GM23338 (cell line): ENCODE measurements at regions not wholly inside any gene's neighbourhood (a gene's known extent, or its start where the extent isn't known, plus 50 kb on each side); places are given as distances from the start of the nearest gene placed in this dataset.

Experiments
- CREB1 ChIP-seq: fragments of 250-450 bp; sonication (Bioruptor Pico); IDR thresholded peaks from 2 replicates; pipeline ENCODE4 v1.5.0; 2020; ENCODE audit warnings: low read depth, mild to moderate bottlenecking, moderate library complexity
- CTCF ChIP-seq, 2 experiments: fragments of 200-600 bp in 1 of 2; sonication (generic) in 1 of 2; conservative IDR thresholded peaks; 2 replicates each; pipeline versions ENCODE4 v1.5.1 to v1.6.1; 2016 to 2017; ENCODE audit warnings: antibody characterized with exemption in 2 of 2, low read depth in 2 of 2, mild to moderate bottlenecking in 2 of 2, moderate library complexity in 1 of 2
- EZH2phosphoT487 ChIP-seq: fragments of 200-600 bp; sonication (generic); IDR thresholded peaks from one replicate; pipeline ENCODE4 v1.8.1; 2018; ENCODE audit warnings: antibody characterized with exemption; ENCODE audit not compliant: unreplicated experiment
- JUNB ChIP-seq: IDR thresholded peaks from one replicate; pipeline ENCODE4 v1.6.1; 2016; ENCODE audit warnings: antibody characterized with exemption; ENCODE audit not compliant: unreplicated experiment
- POLR2AphosphoS5 ChIP-seq: IDR thresholded peaks from 2 replicates; pipeline ENCODE4 v1.6.1; 2016; ENCODE audit warnings: antibody characterized with exemption, low read depth
- ZNF114 ChIP-seq: fragments of 250-450 bp; sonication (Bioruptor Pico); IDR thresholded peaks from 2 replicates; pipeline ENCODE4 v1.5.0; 2020; ENCODE audit warnings: mild to moderate bottlenecking, moderate library complexity

GRCh38 chr4:123869286-123870215 lies 473.0 kb downstream of the SPRY1 start:
- TF ChIP-seq EZH2phosphoT487, result no peak
- no peak for TF ChIP-seq CREB1 (CRISPR knock-in tag)
- no peak for TF ChIP-seq CTCF (conservative IDR thresholded peaks at IDR 0.05; ENCODE audit: low read depth in 2 of 2)
- TF ChIP-seq JUNB, result no peak
- no peak for TF ChIP-seq ZNF114 (CRISPR knock-in tag)
- TF ChIP-seq POLR2AphosphoS5, result no peak
